Lung (tissue), 11 donors: ENCODE measurements at regions not wholly inside any gene's neighbourhood (a gene's known extent, or its start where the extent isn't known, plus 50 kb on each side); places are given as distances from the start of the nearest gene placed in this dataset.

ENCODE experiments used
- ATAC-seq: fragments of 200-7000 bp; cut with Tn5 transposase; one replicate; pipeline ENCODE4 v1.9.1; 2020; ENCODE audit warnings: moderate number of reproducible peaks; ENCODE audit not compliant: insufficient read depth, low FRiP score
- DNase-seq, 3 donors: peaks; one replicate each; pipeline ENCODE4 v3.0.0-alpha.2; 2013 to 2017
- H3K27ac ChIP-seq, 2 donors: one replicate each; pipeline ENCODE4 v1.5.1; 2013; ENCODE audit warnings: mild to moderate bottlenecking in 2 of 2, moderate library complexity in 2 of 2, control low read depth in 1 of 2, inconsistent platforms in 1 of 2, low read depth in 1 of 2, low read length in 1 of 2
- H3K27me3 ChIP-seq, 3 donors: one replicate each; pipeline ENCODE4 v1.5.1; 2013; ENCODE audit warnings: low read length in 2 of 3; ENCODE audit not compliant: control insufficient read depth in 3 of 3, insufficient read depth in 3 of 3
- H3K36me3 ChIP-seq, 4 donors: one replicate each; pipeline ENCODE4 v1.5.1; 2013; ENCODE audit warnings: low read length in 4 of 4, mild to moderate bottlenecking in 1 of 4, moderate library complexity in 1 of 4; ENCODE audit not compliant: control insufficient read depth in 4 of 4, insufficient read depth in 4 of 4
- H3K4me1 ChIP-seq, 5 donors: one replicate each; pipeline ENCODE4 v1.5.1; 2013; ENCODE audit warnings: low read length in 5 of 5, mild to moderate bottlenecking in 2 of 5, moderate library complexity in 1 of 5; ENCODE audit not compliant: control insufficient read depth in 5 of 5, insufficient read depth in 5 of 5
- H3K4me3 ChIP-seq: one replicate; pipeline ENCODE4 v1.5.1; 2013; ENCODE audit warnings: mild to moderate bottlenecking, control low read depth, moderate library complexity
- H3K9ac ChIP-seq, 2 donors: one replicate each; pipeline ENCODE4 v1.5.1; 2013; ENCODE audit warnings: low read length in 2 of 2, control low read depth in 1 of 2; ENCODE audit not compliant: insufficient read depth in 1 of 2
- H3K9me3 ChIP-seq, 4 donors: one replicate each; pipeline ENCODE4 v1.5.1; 2013; ENCODE audit warnings: low read length in 3 of 4, mild to moderate bottlenecking in 1 of 4, moderate library complexity in 1 of 4; ENCODE audit not compliant: control insufficient read depth in 4 of 4, insufficient read depth in 3 of 4
- WGBS, 2 donors: extraction: QIAGEN DNeasy Blood & Tissue Kit; methylation state at CpG; one replicate each; pipeline ENCODE4 v1.1.7; 2013; 5-methylcytosine and 5-hydroxymethylcytosine counted together
- TF ChIP-seq, protein P1 (sequence below): IDR thresholded peaks from 2 replicates; pipeline ENCODE4 v1.5.1; 2012; ENCODE audit warnings: mild to moderate bottlenecking; ENCODE audit errors: control extremely low read depth, extremely low read depth
- donor health status: control.
- donor health status: control.
- donor health status: Bipolar disorder and iron deficiency.
- donor health status: healthy.
- donor health status: DM: yes; HTN: yes; CAD: no.

DNA sequence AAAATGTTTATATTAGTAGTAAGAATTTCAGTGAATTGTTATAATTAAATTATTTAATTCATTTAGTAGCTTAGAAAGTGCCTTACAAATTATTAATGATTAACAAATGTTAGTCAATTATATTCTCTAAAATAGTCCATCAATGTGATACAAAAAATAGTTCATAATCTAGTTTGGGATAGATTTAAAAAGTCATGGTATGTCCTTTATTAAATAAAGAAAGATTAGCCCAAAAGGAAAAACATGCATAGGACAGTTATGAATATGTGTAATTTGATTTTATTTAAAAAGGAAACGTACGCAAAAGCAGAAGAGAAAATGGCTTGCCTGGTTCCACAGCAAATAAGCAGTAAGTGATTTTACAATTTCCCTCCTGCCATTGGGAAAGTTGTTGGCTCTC lies 768.5 kb downstream of the TRIB2 start:
- H3K36me3 ChIP-seq = no peaks in the 10 kb centered on the region
- no peaks in the 10 kb centered on the region for H3K9me3 ChIP-seq
- TF ChIP-seq, protein P1, sequence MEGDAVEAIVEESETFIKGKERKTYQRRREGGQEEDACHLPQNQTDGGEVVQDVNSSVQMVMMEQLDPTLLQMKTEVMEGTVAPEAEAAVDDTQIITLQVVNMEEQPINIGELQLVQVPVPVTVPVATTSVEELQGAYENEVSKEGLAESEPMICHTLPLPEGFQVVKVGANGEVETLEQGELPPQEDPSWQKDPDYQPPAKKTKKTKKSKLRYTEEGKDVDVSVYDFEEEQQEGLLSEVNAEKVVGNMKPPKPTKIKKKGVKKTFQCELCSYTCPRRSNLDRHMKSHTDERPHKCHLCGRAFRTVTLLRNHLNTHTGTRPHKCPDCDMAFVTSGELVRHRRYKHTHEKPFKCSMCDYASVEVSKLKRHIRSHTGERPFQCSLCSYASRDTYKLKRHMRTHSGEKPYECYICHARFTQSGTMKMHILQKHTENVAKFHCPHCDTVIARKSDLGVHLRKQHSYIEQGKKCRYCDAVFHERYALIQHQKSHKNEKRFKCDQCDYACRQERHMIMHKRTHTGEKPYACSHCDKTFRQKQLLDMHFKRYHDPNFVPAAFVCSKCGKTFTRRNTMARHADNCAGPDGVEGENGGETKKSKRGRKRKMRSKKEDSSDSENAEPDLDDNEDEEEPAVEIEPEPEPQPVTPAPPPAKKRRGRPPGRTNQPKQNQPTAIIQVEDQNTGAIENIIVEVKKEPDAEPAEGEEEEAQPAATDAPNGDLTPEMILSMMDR = no peak
- WGBS, 2 donors = 84 to 90% methylated on average over 2 of the region's 2 CpGs
- H3K4me3 ChIP-seq = no peak overlapping the region
- H3K27ac ChIP-seq = no peak overlapping the region
- H3K4me1 ChIP-seq = no peaks in the 10 kb centered on the region
- DNase-seq (no peak), ATAC-seq (no peak)
- no peak overlapping the region for H3K9ac ChIP-seq
- no peaks in the 10 kb centered on the region for H3K27me3 ChIP-seq

DNA sequence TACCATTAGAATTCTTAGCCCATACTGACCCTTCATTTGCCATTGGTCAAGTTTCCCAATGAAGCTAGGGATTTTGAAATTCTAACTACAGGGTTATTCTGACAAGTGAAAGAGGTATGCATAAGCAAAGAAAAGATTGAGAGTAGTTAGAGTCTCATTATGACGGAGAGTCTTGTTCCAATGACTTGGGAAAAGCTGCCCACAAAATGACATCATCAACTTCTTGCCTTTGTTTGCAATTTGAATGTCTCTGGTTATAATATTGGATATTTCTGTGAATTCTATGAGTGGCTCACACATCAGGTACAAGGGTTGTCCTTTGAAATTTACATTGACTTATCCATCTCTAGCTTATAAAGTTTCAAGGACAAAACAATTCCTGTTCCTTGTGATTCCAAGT lies 772.2 kb downstream of the TRIB2 start:
- H3K9ac ChIP-seq = no peak overlapping the region
- DNase-seq (no peak), ATAC-seq (no peak)
- H3K36me3 ChIP-seq = no peaks in the 10 kb centered on the region
- WGBS, 2 donors = 79 to 89% methylated on average over 1 of the region's 1 CpG
- H3K4me3 ChIP-seq = no peak overlapping the region
- no peaks in the 10 kb centered on the region for H3K9me3 ChIP-seq
- no peaks in the 10 kb centered on the region for H3K4me1 ChIP-seq
- no peaks in the 10 kb centered on the region for H3K27me3 ChIP-seq
- TF ChIP-seq, protein P1 = no peak
- no peak overlapping the region for H3K27ac ChIP-seq

- WGBS, 2 donors = 94 to 95% methylated on average over 1 of the region's 1 CpG
- TF ChIP-seq, protein P1 = no peak
Measured at GRCh38 chr2:13492262-13492661, 775.5 kb downstream of the TRIB2 start.

GRCh38 chr2:13495051-13495450 lies 778.3 kb downstream of the TRIB2 start:
- H3K36me3 ChIP-seq = no peaks in the 10 kb centered on the region
- ATAC-seq = no peak
- DNase-seq = no peak

More at GRCh38 chr2:13492262-13492661, 775.5 kb downstream of the TRIB2 start:
- Histone ChIP-seq H3K27me3 (no peaks in the 10 kb centered on the region), H3K4me3 (no peak overlapping the region), H3K27ac (no peak overlapping the region), H3K9me3 (no peaks in the 10 kb centered on the region), H3K36me3 (no peaks in the 10 kb centered on the region), H3K4me1 (no peaks in the 10 kb centered on the region), H3K9ac (no peak overlapping the region)
- ATAC-seq (no peak), DNase-seq (no peak)

More at GRCh38 chr2:13495051-13495450, 778.3 kb downstream of the TRIB2 start:
- H3K4me1 ChIP-seq = peaks cover 0 to 2% (median 0%) of the 10 kb centered on the region in 5 donors
- no peaks in the 10 kb centered on the region for H3K27me3 ChIP-seq
- no peak overlapping the region for H3K27ac ChIP-seq
- TF ChIP-seq, protein P1 = no peak
- 77 to 83% methylated on average over 2 of the region's 2 CpGs for WGBS, 2 donors
- H3K4me3 ChIP-seq = no peak overlapping the region
- no peaks in the 10 kb centered on the region for H3K9me3 ChIP-seq
- H3K9ac ChIP-seq = no peak overlapping the region
